Astrocyte (in vitro differentiated cells and primary cell): ENCODE measurements at regions not wholly inside any gene's neighbourhood (a gene's known extent, or its start where the extent isn't known, plus 50 kb on each side); places are given as distances from the start of the nearest gene placed in this dataset.

Source experiments
- CTCF ChIP-seq: IDR thresholded peaks from 2 replicates; pipeline ENCODE4 v1.5.1; 2011; ENCODE audit warnings: low read depth, mild to moderate bottlenecking, inconsistent platforms, low read length, moderate library complexity; ENCODE audit not compliant: insufficient read depth
- EZH2 ChIP-seq: IDR thresholded peaks from 2 replicates; pipeline ENCODE4 v1.6.1; 2012; ENCODE audit warnings: mild to moderate bottlenecking, low read length, inconsistent platforms; ENCODE audit not compliant: insufficient read depth

GRCh38 chr6:25006565-25007001 is 70.8 kb upstream of the RIPOR2 start:
- TF ChIP-seq CTCF, result no peak
- no peak for TF ChIP-seq EZH2
